ENCODE measurements at regions not wholly inside any gene's neighbourhood (a gene's known extent, or its start where the extent isn't known, plus 50 kb on each side); places are given as distances from the start of the nearest gene placed in this dataset.
"Not testable (repeated sequence)": the region's sequence is repeated elsewhere in the genome, so short reads cannot be mapped to it uniquely, and the experiment has no call there.

DNA sequence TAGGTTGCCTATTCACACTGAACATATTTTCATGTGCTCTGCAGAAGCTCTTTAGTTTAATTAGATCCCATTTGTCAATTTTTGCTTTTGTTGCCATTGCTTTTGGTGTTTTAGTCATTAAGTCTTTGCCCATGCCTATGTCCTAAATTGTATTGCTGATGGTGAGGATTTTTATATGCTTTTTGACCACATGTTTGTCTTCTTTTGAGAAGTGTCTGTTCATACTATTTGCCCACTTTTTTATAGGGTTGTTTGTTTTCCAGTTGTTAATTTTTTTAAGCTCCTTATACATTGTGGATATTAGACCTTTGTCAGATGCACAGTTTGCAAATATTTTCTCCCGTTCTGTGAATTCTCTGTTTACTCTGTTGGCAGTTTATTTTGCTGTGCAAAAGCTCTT lies 84.5 kb upstream of the LRIF1 start:
- not testable (repeated sequence) for TF ChIP-seq POLR2A (IDR thresholded peaks at IDR 0.05)
- TF ChIP-seq, protein P1, sequence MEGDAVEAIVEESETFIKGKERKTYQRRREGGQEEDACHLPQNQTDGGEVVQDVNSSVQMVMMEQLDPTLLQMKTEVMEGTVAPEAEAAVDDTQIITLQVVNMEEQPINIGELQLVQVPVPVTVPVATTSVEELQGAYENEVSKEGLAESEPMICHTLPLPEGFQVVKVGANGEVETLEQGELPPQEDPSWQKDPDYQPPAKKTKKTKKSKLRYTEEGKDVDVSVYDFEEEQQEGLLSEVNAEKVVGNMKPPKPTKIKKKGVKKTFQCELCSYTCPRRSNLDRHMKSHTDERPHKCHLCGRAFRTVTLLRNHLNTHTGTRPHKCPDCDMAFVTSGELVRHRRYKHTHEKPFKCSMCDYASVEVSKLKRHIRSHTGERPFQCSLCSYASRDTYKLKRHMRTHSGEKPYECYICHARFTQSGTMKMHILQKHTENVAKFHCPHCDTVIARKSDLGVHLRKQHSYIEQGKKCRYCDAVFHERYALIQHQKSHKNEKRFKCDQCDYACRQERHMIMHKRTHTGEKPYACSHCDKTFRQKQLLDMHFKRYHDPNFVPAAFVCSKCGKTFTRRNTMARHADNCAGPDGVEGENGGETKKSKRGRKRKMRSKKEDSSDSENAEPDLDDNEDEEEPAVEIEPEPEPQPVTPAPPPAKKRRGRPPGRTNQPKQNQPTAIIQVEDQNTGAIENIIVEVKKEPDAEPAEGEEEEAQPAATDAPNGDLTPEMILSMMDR (IDR thresholded peaks at IDR 0.05): not testable (repeated sequence)

Data from body of pancreas (tissue), 4 donors.